ENCODE measurements at regions not wholly inside any gene's neighbourhood (a gene's known extent, or its start where the extent isn't known, plus 50 kb on each side); places are given as distances from the start of the nearest gene placed in this dataset.
"Not testable (repeated sequence)": the region's sequence is repeated elsewhere in the genome, so short reads cannot be mapped to it uniquely, and the experiment has no call there.

GRCh38 chrX:125544031-125544660 is 224.5 kb downstream of the TEX13C start:
- Histone ChIP-seq H3K4me1 (ENCODE audit: insufficient read depth, low read length) (no peaks in the 10 kb centered on the region; the same call in 1 of the 2 replicates), H3K9ac (ENCODE audit: low read depth, low read length) (no peak overlapping the region), H3K9me3 (ENCODE audit: control insufficient read depth, insufficient read depth, low read length) (no peaks in the 10 kb centered on the region; the same call in 1 of the 2 replicates), H3K36me3 (ENCODE audit: insufficient read depth, low read length) (no peaks in the 10 kb centered on the region)

GRCh38 chrX:125544856-125545255 is 225.2 kb downstream of the TEX13C start:
- Histone ChIP-seq H3K4me1 (ENCODE audit: insufficient read depth, low read length) (no peaks in the 10 kb centered on the region; the same call in 1 of the 2 replicates), H3K36me3 (ENCODE audit: insufficient read depth, low read length) (no peaks in the 10 kb centered on the region), H3K9ac (ENCODE audit: low read depth, low read length) (no peak overlapping the region), H3K9me3 (ENCODE audit: control insufficient read depth, insufficient read depth, low read length) (no peaks in the 10 kb centered on the region; the same call in 1 of the 2 replicates)

GRCh38 chrX:125577479-125577878 is 257.8 kb downstream of the TEX13C start:
- Histone ChIP-seq H3K36me3 (ENCODE audit: insufficient read depth, low read length) (no peaks in the 10 kb centered on the region), H3K9ac (ENCODE audit: low read depth, low read length) (no peak overlapping the region), H3K4me1 (ENCODE audit: insufficient read depth, low read length) (no peaks in the 10 kb centered on the region), H3K9me3 (ENCODE audit: control insufficient read depth, insufficient read depth, low read length) (peaks cover 5% of the 10 kb centered on the region; the same call in 1 of the 2 replicates)

DNA sequence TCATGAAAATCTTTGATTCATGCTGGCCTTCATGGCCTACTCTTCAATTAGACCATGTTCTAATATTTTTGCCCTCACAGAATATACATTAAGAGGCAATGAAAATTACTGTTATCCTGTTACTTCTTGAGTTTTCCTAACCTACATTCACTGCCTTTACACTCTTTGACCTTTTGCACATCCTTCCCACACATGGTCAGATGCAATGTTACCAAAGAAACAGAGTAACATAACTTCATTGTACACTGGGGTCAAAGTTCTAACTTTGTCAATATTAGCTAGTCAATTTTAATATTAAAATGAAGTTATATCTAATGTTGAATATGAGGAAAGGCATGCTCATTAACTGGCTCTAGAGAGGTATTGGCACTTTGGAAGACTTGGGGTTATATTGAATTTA is 284.8 kb downstream of the TEX13C start:
- Histone ChIP-seq H3K36me3 (ENCODE audit: insufficient read depth, low read length) (no peaks in the 10 kb centered on the region), H3K9ac (ENCODE audit: low read depth, low read length) (no peak overlapping the region), H3K9me3 (ENCODE audit: control insufficient read depth, insufficient read depth, low read length) (no peaks in the 10 kb centered on the region), H3K4me1 (ENCODE audit: insufficient read depth, low read length) (no peaks in the 10 kb centered on the region)

DNA sequence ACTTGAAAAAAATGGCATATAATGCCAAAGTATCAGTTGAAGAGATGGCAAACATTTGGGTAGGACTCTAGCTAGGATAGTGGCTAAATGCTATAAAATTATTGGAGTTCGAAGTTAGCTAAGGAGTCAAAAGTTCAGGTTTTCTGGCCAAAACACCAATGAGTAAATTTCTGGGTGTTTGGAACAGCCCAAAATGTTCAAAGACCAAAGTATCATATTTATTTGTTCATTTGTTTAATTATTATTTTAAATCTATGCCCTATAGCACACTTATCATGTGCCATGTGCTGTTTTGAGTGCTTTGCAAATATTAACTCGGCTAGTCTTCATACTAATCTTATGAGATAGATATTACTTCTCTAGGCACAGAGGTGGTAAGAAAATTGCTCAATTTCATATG is 285.5 kb downstream of the TEX13C start:
- Histone ChIP-seq H3K9me3 (ENCODE audit: control insufficient read depth, insufficient read depth, low read length) (no peaks in the 10 kb centered on the region), H3K4me1 (ENCODE audit: insufficient read depth, low read length) (no peaks in the 10 kb centered on the region), H3K36me3 (ENCODE audit: insufficient read depth, low read length) (no peaks in the 10 kb centered on the region), H3K9ac (ENCODE audit: low read depth, low read length) (no peak overlapping the region)

GRCh38 chrX:125614591-125615343 is 295.1 kb downstream of the TEX13C start:
- not testable (repeated sequence) for H3K36me3 ChIP-seq (ENCODE audit: insufficient read depth, low read length); H3K4me1 ChIP-seq (ENCODE audit: insufficient read depth, low read length); H3K9me3 ChIP-seq (ENCODE audit: control insufficient read depth, insufficient read depth, low read length); H3K9ac ChIP-seq (ENCODE audit: low read depth, low read length)

DNA sequence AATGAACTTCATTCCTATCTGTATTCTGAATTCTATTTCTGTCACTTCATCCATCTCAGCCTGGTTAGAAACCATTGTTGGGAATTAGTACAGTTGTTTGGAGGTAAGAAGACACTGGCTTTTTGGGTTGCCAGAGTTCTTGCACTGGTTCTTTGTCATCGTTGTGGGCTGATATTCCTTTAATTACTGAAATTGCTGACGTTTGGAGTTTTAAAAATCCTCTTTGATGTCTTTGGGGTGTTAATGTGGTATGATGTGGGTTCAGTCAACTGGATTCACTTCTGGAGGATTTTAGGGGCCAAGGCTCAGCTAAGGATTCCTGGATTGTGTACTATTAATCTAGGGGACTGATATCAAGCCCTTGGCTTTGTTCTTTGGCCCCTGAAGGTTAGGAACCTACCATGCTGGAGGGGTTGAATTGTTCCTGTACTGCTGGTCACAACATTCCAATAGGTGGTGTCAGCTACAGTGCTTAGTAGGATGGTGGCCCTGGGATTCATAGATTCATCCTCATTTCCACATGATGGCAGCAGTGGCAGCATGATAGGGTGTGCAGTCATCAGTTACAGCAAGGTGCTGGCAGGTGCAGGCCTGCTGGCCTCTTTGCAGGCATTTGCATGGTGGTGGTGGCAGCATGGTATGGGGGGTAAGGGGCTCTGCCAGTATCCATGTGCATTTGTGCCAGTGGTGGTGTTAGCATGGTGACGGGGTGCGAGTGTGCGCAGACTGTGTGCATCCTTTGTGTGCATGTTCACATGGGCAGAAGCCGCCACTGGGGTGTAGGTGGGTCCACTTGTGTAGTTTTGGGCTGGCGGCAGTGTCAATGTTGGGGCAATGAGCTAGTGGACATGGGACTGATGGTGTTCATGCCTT is 301.3 kb downstream of the TEX13C start:
- Histone ChIP-seq H3K9me3 (ENCODE audit: control insufficient read depth, insufficient read depth, low read length) (no peaks in the 10 kb centered on the region), H3K9ac (ENCODE audit: low read depth, low read length) (no peak overlapping the region), H3K36me3 (ENCODE audit: insufficient read depth, low read length) (no peaks in the 10 kb centered on the region), H3K4me1 (ENCODE audit: insufficient read depth, low read length) (no peaks in the 10 kb centered on the region)

- Histone ChIP-seq H3K9ac (ENCODE audit: low read depth, low read length) (no peak overlapping the region), H3K9me3 (ENCODE audit: control insufficient read depth, insufficient read depth, low read length) (no peaks in the 10 kb centered on the region), H3K4me1 (ENCODE audit: insufficient read depth, low read length) (no peaks in the 10 kb centered on the region)
Measured at GRCh38 chrX:125621588-125621927, 301.9 kb downstream of the TEX13C start.

DNA sequence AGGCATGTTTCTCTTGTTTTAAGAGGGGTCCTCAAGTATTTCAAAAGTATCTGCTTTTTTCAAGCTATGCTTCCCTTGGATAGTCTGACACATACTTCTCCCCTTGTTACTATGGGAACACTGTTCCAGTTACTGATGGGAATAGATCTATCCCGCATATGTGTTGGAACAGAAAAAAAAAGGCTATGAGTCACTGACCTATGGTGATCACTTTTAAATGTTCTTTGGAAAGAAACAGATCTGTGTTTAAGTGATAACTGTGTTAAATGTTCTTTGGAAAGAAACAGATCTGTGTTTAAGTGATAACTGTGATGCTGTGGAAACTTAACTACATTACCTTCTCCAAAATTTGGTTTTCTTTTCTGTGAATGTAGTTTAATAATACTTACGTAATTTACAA is 303.2 kb downstream of the TEX13C start:
- no peaks in the 10 kb centered on the region for H3K4me1 ChIP-seq (ENCODE audit: insufficient read depth, low read length)
- H3K9me3 ChIP-seq (ENCODE audit: control insufficient read depth, insufficient read depth, low read length), result no peaks in the 10 kb centered on the region

More at GRCh38 chrX:125621588-125621927, 301.9 kb downstream of the TEX13C start:
- H3K36me3 ChIP-seq (ENCODE audit: insufficient read depth, low read length), result no peaks in the 10 kb centered on the region

DNA sequence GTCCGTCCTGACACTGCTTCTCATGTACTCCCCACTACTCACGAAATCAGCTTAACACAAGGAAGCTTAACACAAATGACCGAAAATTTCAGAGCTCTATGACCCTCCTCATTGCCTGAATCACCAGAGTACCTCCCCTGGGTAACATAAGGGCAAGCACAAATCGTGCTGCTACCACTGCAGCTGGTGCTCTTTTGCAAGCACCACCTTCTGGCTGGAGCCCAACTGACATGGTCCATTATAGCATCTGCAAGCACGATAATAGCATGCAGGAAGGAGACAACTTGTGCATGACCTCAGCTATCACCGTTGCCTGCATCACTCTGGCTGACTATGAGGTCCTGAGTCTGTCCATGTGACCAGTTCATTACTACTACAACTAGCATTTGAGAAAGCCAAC is 308.0 kb downstream of the TEX13C start:
- H3K9ac ChIP-seq (ENCODE audit: low read depth, low read length), result no peak overlapping the region
- H3K4me1 ChIP-seq (ENCODE audit: insufficient read depth, low read length), result no peaks in the 10 kb centered on the region; the same call in 1 of the 2 replicates
- H3K9me3 ChIP-seq (ENCODE audit: control insufficient read depth, insufficient read depth, low read length), result no peaks in the 10 kb centered on the region
- H3K36me3 ChIP-seq (ENCODE audit: insufficient read depth, low read length), result no peaks in the 10 kb centered on the region

More for the DNA sequence above, 303.2 kb downstream of the TEX13C start:
- no peaks in the 10 kb centered on the region for H3K36me3 ChIP-seq (ENCODE audit: insufficient read depth, low read length)
- no peak overlapping the region for H3K9ac ChIP-seq (ENCODE audit: low read depth, low read length)

- no peaks in the 10 kb centered on the region for H3K36me3 ChIP-seq (ENCODE audit: insufficient read depth, low read length)
- no peaks in the 10 kb centered on the region; the same call in 1 of the 2 replicates for H3K4me1 ChIP-seq (ENCODE audit: insufficient read depth, low read length)
- no peak overlapping the region for H3K9ac ChIP-seq (ENCODE audit: low read depth, low read length)
- H3K9me3 ChIP-seq (ENCODE audit: control insufficient read depth, insufficient read depth, low read length), result no peaks in the 10 kb centered on the region
Measured at GRCh38 chrX:125628435-125628834, 308.8 kb downstream of the TEX13C start.

- H3K9me3 ChIP-seq (ENCODE audit: control insufficient read depth, insufficient read depth, low read length), result no peaks in the 10 kb centered on the region
- H3K36me3 ChIP-seq (ENCODE audit: insufficient read depth, low read length), result no peaks in the 10 kb centered on the region
- no peaks in the 10 kb centered on the region for H3K4me1 ChIP-seq (ENCODE audit: insufficient read depth, low read length)
- no peak overlapping the region for H3K9ac ChIP-seq (ENCODE audit: low read depth, low read length)
Measured at GRCh38 chrX:125641405-125641804, 321.7 kb downstream of the TEX13C start.

GRCh38 chrX:125646195-125646594 is 326.5 kb downstream of the TEX13C start:
- H3K36me3 ChIP-seq (ENCODE audit: insufficient read depth, low read length), result no peaks in the 10 kb centered on the region
- H3K9ac ChIP-seq (ENCODE audit: low read depth, low read length), result no peak overlapping the region
- no peaks in the 10 kb centered on the region for H3K4me1 ChIP-seq (ENCODE audit: insufficient read depth, low read length)
- H3K9me3 ChIP-seq (ENCODE audit: control insufficient read depth, insufficient read depth, low read length), result no peaks in the 10 kb centered on the region

GRCh38 chrX:125651426-125651825 is 331.8 kb downstream of the TEX13C start:
- Histone ChIP-seq H3K36me3 (ENCODE audit: insufficient read depth, low read length) (no peaks in the 10 kb centered on the region), H3K4me1 (ENCODE audit: insufficient read depth, low read length) (no peaks in the 10 kb centered on the region), H3K9me3 (ENCODE audit: control insufficient read depth, insufficient read depth, low read length) (peaks cover 2% of the 10 kb centered on the region; the same call in 1 of the 2 replicates), H3K9ac (ENCODE audit: low read depth, low read length) (no peak overlapping the region)

All from ES-I3 (cell line).